ENCODE measurements at regions not wholly inside any gene's neighbourhood (a gene's known extent, or its start where the extent isn't known, plus 50 kb on each side); places are given as distances from the start of the nearest gene placed in this dataset.

GRCh38 chr3:178476886-178477285 is 59.4 kb upstream of the KCNMB2 start:
- H3K27ac Mint-ChIP-seq: no peak overlapping the region
- H3K9me3 Mint-ChIP-seq (ENCODE audit: low read depth): no peaks in the 10 kb centered on the region
- no peak overlapping the region for H3K4me3 Mint-ChIP-seq
- H3K27me3 Mint-ChIP-seq: no peaks in the 10 kb centered on the region
- no peaks in the 10 kb centered on the region for H3K4me1 Mint-ChIP-seq (ENCODE audit: low read depth)
- no peaks in the 10 kb centered on the region for H3K36me3 Mint-ChIP-seq

GRCh38 chr3:178479446-178479845 is 56.8 kb upstream of the KCNMB2 start:
- Mint-ChIP-seq H3K4me1 (ENCODE audit: low read depth) (no peaks in the 10 kb centered on the region), H3K4me3 (no peak overlapping the region), H3K36me3 (no peaks in the 10 kb centered on the region), H3K9me3 (ENCODE audit: low read depth) (no peaks in the 10 kb centered on the region), H3K27me3 (no peaks in the 10 kb centered on the region), H3K27ac (no peak overlapping the region)

DNA sequence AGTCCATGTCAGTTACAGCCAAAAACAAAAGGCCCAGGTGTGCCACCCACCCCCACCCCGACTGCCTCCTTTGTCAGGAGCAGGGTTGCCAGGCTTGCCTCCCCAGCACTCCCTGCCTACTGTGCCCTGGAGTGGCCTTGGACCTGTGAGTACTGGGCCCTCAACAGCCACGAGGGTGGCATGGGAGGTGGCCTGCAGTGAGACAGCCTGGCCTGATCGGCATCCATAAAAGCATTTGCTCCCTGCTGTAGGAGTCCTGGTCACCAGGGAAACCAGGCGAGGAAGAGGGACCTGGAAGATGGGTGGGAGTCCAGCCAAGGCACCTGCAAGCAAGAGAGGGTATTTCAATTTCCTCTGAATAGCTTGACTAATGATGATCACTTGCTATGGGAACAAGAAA is 56.4 kb upstream of the KCNMB2 start:
- Mint-ChIP-seq H3K4me1 (ENCODE audit: low read depth) (no peaks in the 10 kb centered on the region), H3K9me3 (ENCODE audit: low read depth) (no peaks in the 10 kb centered on the region), H3K27ac (no peak overlapping the region), H3K36me3 (no peaks in the 10 kb centered on the region), H3K27me3 (no peaks in the 10 kb centered on the region), H3K4me3 (no peak overlapping the region)

DNA sequence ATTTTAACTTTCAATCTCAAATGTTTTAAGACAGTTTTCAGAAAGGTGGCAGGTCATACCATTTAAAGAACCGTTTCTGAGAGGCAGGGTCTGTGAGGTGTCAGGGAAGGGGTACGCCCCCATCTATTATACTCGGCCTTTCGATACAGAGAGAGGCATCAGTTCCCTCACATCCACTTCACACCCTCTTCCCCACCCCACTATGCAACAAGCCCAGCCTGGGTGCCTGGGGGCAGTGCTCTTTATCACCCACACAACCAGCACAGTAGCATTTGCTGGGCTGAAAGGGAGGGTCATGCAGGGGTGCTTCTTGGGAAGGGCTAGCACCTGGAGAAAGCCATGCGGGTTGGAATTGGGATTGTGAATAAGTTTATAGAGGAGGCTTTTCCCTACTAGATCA is 56.0 kb upstream of the KCNMB2 start:
- no peaks in the 10 kb centered on the region for H3K36me3 Mint-ChIP-seq
- H3K9me3 Mint-ChIP-seq (ENCODE audit: low read depth): no peaks in the 10 kb centered on the region
- no peak overlapping the region for H3K27ac Mint-ChIP-seq
- no peak overlapping the region for H3K4me3 Mint-ChIP-seq
- H3K4me1 Mint-ChIP-seq (ENCODE audit: low read depth): no peaks in the 10 kb centered on the region
- peaks cover 3% of the 10 kb centered on the region for H3K27me3 Mint-ChIP-seq

- Mint-ChIP-seq H3K9me3 (ENCODE audit: low read depth) (no peaks in the 10 kb centered on the region), H3K4me1 (ENCODE audit: low read depth) (no peaks in the 10 kb centered on the region), H3K36me3 (no peaks in the 10 kb centered on the region), H3K27me3 (peaks cover 5% of the 10 kb centered on the region), H3K27ac (no peak overlapping the region), H3K4me3 (no peak overlapping the region)
Measured at GRCh38 chr3:178480795-178481194, 55.4 kb upstream of the KCNMB2 start.

DNA sequence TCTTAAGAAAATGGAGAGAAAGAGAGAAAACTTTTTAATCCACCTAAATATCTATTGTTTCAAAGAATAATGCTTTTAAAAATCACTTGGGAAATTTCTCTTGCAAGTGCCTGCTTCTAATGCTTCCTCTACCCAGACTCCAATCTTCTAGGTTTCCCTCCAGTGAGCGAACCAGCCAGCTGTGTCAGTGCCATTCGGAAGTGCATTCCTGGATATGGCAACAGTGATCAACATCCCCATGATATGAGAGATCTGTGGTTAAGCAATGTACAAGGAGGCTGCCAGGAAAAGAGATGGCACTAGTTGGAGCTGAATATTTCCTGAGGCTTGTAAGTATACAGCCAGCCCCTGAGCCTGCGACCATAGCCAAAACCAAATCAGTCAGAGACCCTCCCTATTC is 53.3 kb upstream of the KCNMB2 start:
- Mint-ChIP-seq H3K36me3 (no peaks in the 10 kb centered on the region), H3K27me3 (peaks cover 6% of the 10 kb centered on the region), H3K4me1 (ENCODE audit: low read depth) (no peaks in the 10 kb centered on the region), H3K4me3 (no peak overlapping the region), H3K9me3 (ENCODE audit: low read depth) (no peaks in the 10 kb centered on the region), H3K27ac (no peak overlapping the region)

GRCh38 chr3:178483704-178484103 is 52.5 kb upstream of the KCNMB2 start:
- no peak overlapping the region for H3K27ac Mint-ChIP-seq
- H3K36me3 Mint-ChIP-seq: no peaks in the 10 kb centered on the region
- no peaks in the 10 kb centered on the region for H3K9me3 Mint-ChIP-seq (ENCODE audit: low read depth)
- H3K27me3 Mint-ChIP-seq: peaks cover 6% of the 10 kb centered on the region
- no peaks in the 10 kb centered on the region for H3K4me1 Mint-ChIP-seq (ENCODE audit: low read depth)
- no peak overlapping the region for H3K4me3 Mint-ChIP-seq

- no peaks in the 10 kb centered on the region for H3K36me3 Mint-ChIP-seq
- peaks cover 6% of the 10 kb centered on the region for H3K27me3 Mint-ChIP-seq
- no peak overlapping the region for H3K27ac Mint-ChIP-seq
- H3K9me3 Mint-ChIP-seq (ENCODE audit: low read depth): no peaks in the 10 kb centered on the region
- H3K4me3 Mint-ChIP-seq: no peak overlapping the region
- H3K4me1 Mint-ChIP-seq (ENCODE audit: low read depth): no peaks in the 10 kb centered on the region
Measured at GRCh38 chr3:178485756-178486155, 50.5 kb upstream of the KCNMB2 start.

Data from activated naive CD8-positive, alpha-beta T cell (primary cell).